SH-SY5Y (cell line): ENCODE measurements at regions not wholly inside any gene's neighbourhood (a gene's known extent, or its start where the extent isn't known, plus 50 kb on each side); places are given as distances from the start of the nearest gene placed in this dataset.

Experiments used
- GATA2 ChIP-seq: IDR thresholded peaks from 2 replicates; pipeline ENCODE4 v1.6.1; 2011; ENCODE audit warnings: mild to moderate bottlenecking, low read depth, low read length
- GATA3 ChIP-seq: IDR thresholded peaks from 2 replicates; pipeline ENCODE4 v1.6.1; 2011; ENCODE audit warnings: low read depth, mild to moderate bottlenecking, low read length, moderate library complexity

DNA sequence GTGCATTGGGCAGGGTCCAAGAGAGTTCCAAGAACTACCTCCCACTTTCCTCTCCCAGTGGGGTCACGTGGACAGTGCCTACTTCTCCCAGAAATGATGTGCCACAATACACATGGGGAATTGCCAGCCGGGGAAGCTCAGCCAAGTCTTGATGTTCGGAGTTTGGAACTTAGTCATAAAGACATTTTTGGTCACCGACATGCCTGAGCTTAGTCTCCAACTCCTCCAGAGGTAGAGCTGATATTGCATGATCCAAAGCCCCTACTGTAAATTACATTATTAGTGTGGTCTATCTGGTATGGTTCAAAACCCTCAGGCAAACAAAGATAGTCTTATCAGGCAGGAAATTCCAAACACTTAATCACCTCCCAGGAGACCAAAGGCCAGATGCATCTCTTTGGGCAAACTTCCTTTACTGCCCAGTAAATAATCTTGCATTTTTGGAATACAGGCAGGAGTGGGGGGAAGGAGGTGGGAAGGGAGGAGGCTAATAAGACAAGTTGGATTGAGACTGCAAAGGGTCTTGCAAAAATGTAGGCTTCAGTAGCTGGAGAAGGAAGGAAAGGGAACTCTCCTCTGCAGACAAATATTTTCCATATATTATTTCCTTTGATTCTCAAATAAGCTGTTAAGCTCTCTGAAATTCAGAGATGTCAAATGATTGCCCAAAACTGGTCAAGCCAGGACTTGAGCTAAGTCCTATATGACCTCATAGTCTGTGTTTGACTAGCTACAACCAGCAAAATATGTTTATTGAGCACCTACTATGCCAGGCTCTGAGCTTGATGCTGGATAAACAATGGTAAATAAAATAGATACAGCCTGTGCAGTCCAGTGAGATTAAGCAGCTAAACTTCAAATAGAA is 99.4 kb downstream of the DRD1 start:
- no peak for TF ChIP-seq GATA3
- no peak for TF ChIP-seq GATA2
